ENCODE measurements at regions not wholly inside any gene's neighbourhood (a gene's known extent, or its start where the extent isn't known, plus 50 kb on each side); places are given as distances from the start of the nearest gene placed in this dataset.

DNA sequence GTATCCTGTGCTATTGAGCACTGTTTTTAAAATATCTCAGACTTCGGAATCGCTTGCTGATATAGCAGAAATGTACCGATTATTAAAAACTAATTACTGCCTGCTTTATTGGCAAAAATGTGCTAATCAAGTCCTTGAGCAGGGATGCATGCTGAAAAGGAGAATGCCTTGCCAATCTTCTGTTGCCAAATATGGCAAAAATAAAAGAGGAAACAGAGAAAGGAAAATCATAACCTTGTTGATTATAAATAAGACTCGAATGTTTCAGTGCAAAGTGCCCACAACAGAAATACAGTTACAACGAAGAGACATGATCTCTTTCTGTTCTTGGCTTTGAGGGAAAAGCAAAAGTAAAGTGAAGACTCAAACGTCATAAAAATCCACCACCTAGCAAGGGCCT, 248.5 kb downstream of the TMEM182 start:
- H3K79me2 ChIP-seq (ENCODE audit: insufficient read depth, low read length): no peaks in the 10 kb centered on the region
- H3K27ac ChIP-seq (ENCODE audit: low read length): no peak overlapping the region
- H2AFZ ChIP-seq (ENCODE audit: low read depth, low read length): no peak overlapping the region
- H3K27me3 ChIP-seq (ENCODE audit: insufficient read depth, low read length, poor library complexity): no peaks in the 10 kb centered on the region
- H3K4me3 ChIP-seq (ENCODE audit: low read depth in 1 of 2, low read length in 2 of 2): no peak overlapping the region
- no peak for TF ChIP-seq EZH2 (IDR thresholded peaks at IDR 0.05; ENCODE audit: borderline replicate concordance, low read depth, low read length, severe bottlenecking)
- TF ChIP-seq, protein P1, sequence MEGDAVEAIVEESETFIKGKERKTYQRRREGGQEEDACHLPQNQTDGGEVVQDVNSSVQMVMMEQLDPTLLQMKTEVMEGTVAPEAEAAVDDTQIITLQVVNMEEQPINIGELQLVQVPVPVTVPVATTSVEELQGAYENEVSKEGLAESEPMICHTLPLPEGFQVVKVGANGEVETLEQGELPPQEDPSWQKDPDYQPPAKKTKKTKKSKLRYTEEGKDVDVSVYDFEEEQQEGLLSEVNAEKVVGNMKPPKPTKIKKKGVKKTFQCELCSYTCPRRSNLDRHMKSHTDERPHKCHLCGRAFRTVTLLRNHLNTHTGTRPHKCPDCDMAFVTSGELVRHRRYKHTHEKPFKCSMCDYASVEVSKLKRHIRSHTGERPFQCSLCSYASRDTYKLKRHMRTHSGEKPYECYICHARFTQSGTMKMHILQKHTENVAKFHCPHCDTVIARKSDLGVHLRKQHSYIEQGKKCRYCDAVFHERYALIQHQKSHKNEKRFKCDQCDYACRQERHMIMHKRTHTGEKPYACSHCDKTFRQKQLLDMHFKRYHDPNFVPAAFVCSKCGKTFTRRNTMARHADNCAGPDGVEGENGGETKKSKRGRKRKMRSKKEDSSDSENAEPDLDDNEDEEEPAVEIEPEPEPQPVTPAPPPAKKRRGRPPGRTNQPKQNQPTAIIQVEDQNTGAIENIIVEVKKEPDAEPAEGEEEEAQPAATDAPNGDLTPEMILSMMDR (IDR thresholded peaks at IDR 0.05; ENCODE audit: borderline replicate concordance, extremely low read depth, low read length, poor library complexity, severe bottlenecking): no peak
- ATAC-seq (ENCODE audit: insufficient read depth, low read depth) (no peak), DNase-seq (no peak)
- no peaks in the 10 kb centered on the region for H4K20me1 ChIP-seq (ENCODE audit: insufficient read depth, low read length)
- H3K4me1 ChIP-seq (ENCODE audit: insufficient read depth, low read length): no peaks in the 10 kb centered on the region
- no peak overlapping the region for H3K9ac ChIP-seq (ENCODE audit: low read depth, low read length)
- H3K9me3 ChIP-seq (ENCODE audit: insufficient read depth, low read length, severe bottlenecking): no peaks in the 10 kb centered on the region
- no peaks in the 10 kb centered on the region for H3K36me3 ChIP-seq (ENCODE audit: insufficient read depth, low read length)
- H3K4me2 ChIP-seq (ENCODE audit: insufficient read depth, low read length): no peak overlapping the region

DNA sequence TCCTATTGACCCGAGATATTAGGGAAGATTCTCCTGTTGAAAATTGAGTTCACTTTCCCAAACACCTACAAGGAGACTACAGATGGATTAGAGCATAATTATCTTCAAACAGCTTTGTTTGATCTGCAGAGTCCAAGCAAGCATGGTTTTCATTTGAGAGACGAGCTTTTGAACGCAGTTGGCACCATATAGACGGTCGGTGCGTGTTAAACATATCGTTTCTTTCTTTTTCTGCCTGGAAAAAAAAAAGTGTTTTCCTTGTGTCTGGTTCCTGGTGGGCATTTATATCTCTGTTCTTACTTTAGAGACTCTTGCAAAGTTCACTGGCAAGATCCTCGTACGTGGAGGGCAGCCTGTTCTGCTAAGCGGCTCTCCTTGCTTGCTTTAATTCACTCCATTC, 248.9 kb downstream of the TMEM182 start:
- Histone ChIP-seq H3K79me2 (ENCODE audit: insufficient read depth, low read length) (no peaks in the 10 kb centered on the region), H3K4me2 (ENCODE audit: insufficient read depth, low read length) (no peak overlapping the region), H3K36me3 (ENCODE audit: insufficient read depth, low read length) (no peaks in the 10 kb centered on the region), H4K20me1 (ENCODE audit: insufficient read depth, low read length) (no peaks in the 10 kb centered on the region), H3K4me3 (ENCODE audit: low read depth in 1 of 2, low read length in 2 of 2) (no peak overlapping the region), H3K27me3 (ENCODE audit: insufficient read depth, low read length, poor library complexity) (no peaks in the 10 kb centered on the region), H3K9ac (ENCODE audit: low read depth, low read length) (no peak overlapping the region), H3K9me3 (ENCODE audit: insufficient read depth, low read length, severe bottlenecking) (no peaks in the 10 kb centered on the region), H3K4me1 (ENCODE audit: insufficient read depth, low read length) (no peaks in the 10 kb centered on the region), H3K27ac (ENCODE audit: low read length) (no peak overlapping the region), H2AFZ (ENCODE audit: low read depth, low read length) (no peak overlapping the region)
- no peak for ATAC-seq (ENCODE audit: insufficient read depth, low read depth)
- DNase-seq: no peak
- no peak for TF ChIP-seq EZH2 (IDR thresholded peaks at IDR 0.05; ENCODE audit: borderline replicate concordance, low read depth, low read length, severe bottlenecking)
- TF ChIP-seq, protein P1 (IDR thresholded peaks at IDR 0.05; ENCODE audit: borderline replicate concordance, extremely low read depth, low read length, poor library complexity, severe bottlenecking): no peak

DNA sequence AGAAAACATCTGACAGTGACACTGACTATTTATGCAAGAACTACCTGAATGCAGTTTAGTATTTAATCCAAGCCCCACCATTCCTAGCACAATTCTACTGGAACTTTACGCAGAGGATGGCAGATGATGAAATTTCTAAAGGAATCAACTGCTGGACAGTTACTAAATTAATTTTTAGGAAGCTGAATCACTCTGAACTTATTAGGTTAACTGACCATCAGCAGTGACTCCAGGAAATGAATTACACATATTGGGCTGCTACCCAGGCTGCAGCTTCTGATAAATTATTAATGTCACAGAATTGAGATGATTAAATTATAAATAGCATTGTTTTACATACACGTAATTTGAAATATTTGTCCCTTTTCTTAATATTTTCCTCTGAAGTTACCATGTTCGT, 250.8 kb downstream of the TMEM182 start:
- Histone ChIP-seq H3K9ac (ENCODE audit: low read depth, low read length) (no peak overlapping the region), H3K4me2 (ENCODE audit: insufficient read depth, low read length) (no peak overlapping the region), H2AFZ (ENCODE audit: low read depth, low read length) (no peak overlapping the region), H4K20me1 (ENCODE audit: insufficient read depth, low read length) (no peaks in the 10 kb centered on the region), H3K4me1 (ENCODE audit: insufficient read depth, low read length) (no peaks in the 10 kb centered on the region), H3K36me3 (ENCODE audit: insufficient read depth, low read length) (no peaks in the 10 kb centered on the region), H3K4me3 (ENCODE audit: low read depth in 1 of 2, low read length in 2 of 2) (no peak overlapping the region), H3K27ac (ENCODE audit: low read length) (no peak overlapping the region), H3K9me3 (ENCODE audit: insufficient read depth, low read length, severe bottlenecking) (no peaks in the 10 kb centered on the region), H3K79me2 (ENCODE audit: insufficient read depth, low read length) (no peaks in the 10 kb centered on the region), H3K27me3 (ENCODE audit: insufficient read depth, low read length, poor library complexity) (no peaks in the 10 kb centered on the region)
- ATAC-seq (ENCODE audit: insufficient read depth, low read depth) (no peak), DNase-seq (no peak)
- TF ChIP-seq EZH2 (IDR thresholded peaks at IDR 0.05; ENCODE audit: borderline replicate concordance, low read depth, low read length, severe bottlenecking): no peak
- TF ChIP-seq, protein P1 (IDR thresholded peaks at IDR 0.05; ENCODE audit: borderline replicate concordance, extremely low read depth, low read length, poor library complexity, severe bottlenecking): no peak

DNA sequence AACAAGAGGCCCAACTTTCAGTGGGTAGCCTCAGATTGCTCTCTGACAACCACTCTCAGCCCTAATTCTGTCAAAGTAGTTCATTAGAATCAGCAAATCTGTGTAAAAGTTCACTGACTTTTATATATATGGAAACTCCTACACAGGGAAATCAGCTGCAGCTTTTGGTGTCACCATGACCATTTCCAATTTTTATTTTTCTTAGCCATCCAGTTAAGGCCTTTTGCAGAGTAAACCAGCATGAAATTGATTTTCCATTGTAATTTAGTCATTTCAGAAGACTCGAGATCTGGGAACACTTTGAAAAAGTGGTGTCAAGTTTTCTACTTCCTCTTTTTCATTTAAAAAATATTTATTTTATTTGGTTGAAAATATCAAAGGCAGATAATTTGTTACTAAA, 263.2 kb downstream of the TMEM182 start:
- no peak for DNase-seq
- TF ChIP-seq EZH2 (IDR thresholded peaks at IDR 0.05; ENCODE audit: borderline replicate concordance, low read depth, low read length, severe bottlenecking): no peak
- TF ChIP-seq, protein P1 (IDR thresholded peaks at IDR 0.05; ENCODE audit: borderline replicate concordance, extremely low read depth, low read length, poor library complexity, severe bottlenecking): no peak
- H3K4me1 ChIP-seq (ENCODE audit: insufficient read depth, low read length): no peaks in the 10 kb centered on the region
- H3K4me3 ChIP-seq (ENCODE audit: low read depth in 1 of 2, low read length in 2 of 2): no peak overlapping the region
- H2AFZ ChIP-seq (ENCODE audit: low read depth, low read length): no peak overlapping the region
- H3K4me2 ChIP-seq (ENCODE audit: insufficient read depth, low read length): no peak overlapping the region
- H3K27me3 ChIP-seq (ENCODE audit: insufficient read depth, low read length, poor library complexity): no peaks in the 10 kb centered on the region
- no peaks in the 10 kb centered on the region for H3K36me3 ChIP-seq (ENCODE audit: insufficient read depth, low read length)
- H3K27ac ChIP-seq (ENCODE audit: low read length): no peak overlapping the region
- no peak for ATAC-seq (ENCODE audit: insufficient read depth, low read depth)
- no peaks in the 10 kb centered on the region for H3K9me3 ChIP-seq (ENCODE audit: insufficient read depth, low read length, severe bottlenecking)
- H3K79me2 ChIP-seq (ENCODE audit: insufficient read depth, low read length): no peaks in the 10 kb centered on the region
- H4K20me1 ChIP-seq (ENCODE audit: insufficient read depth, low read length): no peaks in the 10 kb centered on the region
- H3K9ac ChIP-seq (ENCODE audit: low read depth, low read length): no peak overlapping the region
